Ishikawa (cell line): ENCODE measurements at regions not wholly inside any gene's neighbourhood (a gene's known extent, or its start where the extent isn't known, plus 50 kb on each side); places are given as distances from the start of the nearest gene placed in this dataset.

Experiments
- CEBPB ChIP-seq: IDR thresholded peaks from 2 replicates; pipeline ENCODE4 v1.6.1; 2012
- CREB1 ChIP-seq: IDR thresholded peaks from 2 replicates; pipeline ENCODE4 v1.6.1; 2012; ENCODE audit warnings: low read depth
- EGR1 ChIP-seq: IDR thresholded peaks from 2 replicates; pipeline ENCODE4 v1.6.1; 2012
- EP300 ChIP-seq: IDR thresholded peaks from 2 replicates; pipeline ENCODE4 v1.6.1; 2012; ENCODE audit warnings: borderline replicate concordance
- FOXM1 ChIP-seq: IDR thresholded peaks from 2 replicates; pipeline ENCODE4 v1.6.1; 2012; ENCODE audit warnings: low read depth, borderline replicate concordance
- NFIC ChIP-seq: IDR thresholded peaks from 2 replicates; pipeline ENCODE4 v1.6.1; 2012
- RAD21 ChIP-seq: IDR thresholded peaks from 2 replicates; pipeline ENCODE4 v1.6.1; 2012; ENCODE audit warnings: low read depth
- TAF1 ChIP-seq: IDR thresholded peaks from 2 replicates; pipeline ENCODE4 v1.6.1; 2012; ENCODE audit warnings: low read depth, mild to moderate bottlenecking
- TCF12 ChIP-seq: IDR thresholded peaks from 2 replicates; pipeline ENCODE4 v1.6.1; 2012; ENCODE audit warnings: low read depth
- TEAD4 ChIP-seq: IDR thresholded peaks from 2 replicates; pipeline ENCODE4 v1.6.1; 2012
- YY1 ChIP-seq: IDR thresholded peaks from 2 replicates; pipeline ENCODE4 v1.6.1; 2012; ENCODE audit warnings: low read depth
- ZBTB7A ChIP-seq: IDR thresholded peaks from 2 replicates; pipeline ENCODE4 v1.6.1; 2012; ENCODE audit warnings: low read depth
- TF ChIP-seq, protein P1 (sequence below): IDR thresholded peaks from 2 replicates; pipeline ENCODE4 v1.6.1; 2012
- TF ChIP-seq, protein P2 (sequence below): IDR thresholded peaks from 2 replicates; pipeline ENCODE4 v1.6.1; 2012
- TF ChIP-seq, protein P3 (sequence below): IDR thresholded peaks from 2 replicates; pipeline ENCODE4 v1.6.1; 2012; ENCODE audit warnings: low read depth, mild to moderate bottlenecking

DNA sequence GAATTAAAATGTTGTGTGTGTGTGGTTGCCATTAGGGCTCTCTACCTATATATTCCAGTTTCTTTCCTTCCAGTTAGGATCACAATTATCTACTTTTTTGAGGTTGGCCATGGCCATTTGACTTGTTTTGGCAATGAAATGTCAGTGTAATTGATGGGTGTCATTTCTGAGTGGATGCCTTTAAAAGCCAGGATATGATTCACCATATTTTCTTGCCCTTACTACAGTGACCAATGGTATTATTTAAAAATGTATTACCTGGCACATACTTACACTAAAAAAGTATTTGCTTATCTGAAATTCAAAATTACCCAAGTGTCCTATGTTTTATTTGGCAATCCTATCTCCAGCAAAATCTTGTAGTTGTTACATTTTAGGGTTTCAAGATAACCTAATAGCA, 258.7 kb upstream of the ACTBL2 start:
- no peak for TF ChIP-seq EGR1
- TF ChIP-seq, protein P1, sequence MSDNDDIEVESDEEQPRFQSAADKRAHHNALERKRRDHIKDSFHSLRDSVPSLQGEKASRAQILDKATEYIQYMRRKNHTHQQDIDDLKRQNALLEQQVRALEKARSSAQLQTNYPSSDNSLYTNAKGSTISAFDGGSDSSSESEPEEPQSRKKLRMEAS, result no peak
- no peak for TF ChIP-seq NFIC
- no peak for TF ChIP-seq TCF12
- no peak for TF ChIP-seq TAF1
- TF ChIP-seq, protein P2, sequence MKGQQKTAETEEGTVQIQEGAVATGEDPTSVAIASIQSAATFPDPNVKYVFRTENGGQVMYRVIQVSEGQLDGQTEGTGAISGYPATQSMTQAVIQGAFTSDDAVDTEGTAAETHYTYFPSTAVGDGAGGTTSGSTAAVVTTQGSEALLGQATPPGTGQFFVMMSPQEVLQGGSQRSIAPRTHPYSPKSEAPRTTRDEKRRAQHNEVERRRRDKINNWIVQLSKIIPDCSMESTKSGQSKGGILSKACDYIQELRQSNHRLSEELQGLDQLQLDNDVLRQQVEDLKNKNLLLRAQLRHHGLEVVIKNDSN, result no peak
- TF ChIP-seq TEAD4, result no peak
- TF ChIP-seq, protein P3, sequence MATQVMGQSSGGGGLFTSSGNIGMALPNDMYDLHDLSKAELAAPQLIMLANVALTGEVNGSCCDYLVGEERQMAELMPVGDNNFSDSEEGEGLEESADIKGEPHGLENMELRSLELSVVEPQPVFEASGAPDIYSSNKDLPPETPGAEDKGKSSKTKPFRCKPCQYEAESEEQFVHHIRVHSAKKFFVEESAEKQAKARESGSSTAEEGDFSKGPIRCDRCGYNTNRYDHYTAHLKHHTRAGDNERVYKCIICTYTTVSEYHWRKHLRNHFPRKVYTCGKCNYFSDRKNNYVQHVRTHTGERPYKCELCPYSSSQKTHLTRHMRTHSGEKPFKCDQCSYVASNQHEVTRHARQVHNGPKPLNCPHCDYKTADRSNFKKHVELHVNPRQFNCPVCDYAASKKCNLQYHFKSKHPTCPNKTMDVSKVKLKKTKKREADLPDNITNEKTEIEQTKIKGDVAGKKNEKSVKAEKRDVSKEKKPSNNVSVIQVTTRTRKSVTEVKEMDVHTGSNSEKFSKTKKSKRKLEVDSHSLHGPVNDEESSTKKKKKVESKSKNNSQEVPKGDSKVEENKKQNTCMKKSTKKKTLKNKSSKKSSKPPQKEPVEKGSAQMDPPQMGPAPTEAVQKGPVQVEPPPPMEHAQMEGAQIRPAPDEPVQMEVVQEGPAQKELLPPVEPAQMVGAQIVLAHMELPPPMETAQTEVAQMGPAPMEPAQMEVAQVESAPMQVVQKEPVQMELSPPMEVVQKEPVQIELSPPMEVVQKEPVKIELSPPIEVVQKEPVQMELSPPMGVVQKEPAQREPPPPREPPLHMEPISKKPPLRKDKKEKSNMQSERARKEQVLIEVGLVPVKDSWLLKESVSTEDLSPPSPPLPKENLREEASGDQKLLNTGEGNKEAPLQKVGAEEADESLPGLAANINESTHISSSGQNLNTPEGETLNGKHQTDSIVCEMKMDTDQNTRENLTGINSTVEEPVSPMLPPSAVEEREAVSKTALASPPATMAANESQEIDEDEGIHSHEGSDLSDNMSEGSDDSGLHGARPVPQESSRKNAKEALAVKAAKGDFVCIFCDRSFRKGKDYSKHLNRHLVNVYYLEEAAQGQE, result no peak

DNA sequence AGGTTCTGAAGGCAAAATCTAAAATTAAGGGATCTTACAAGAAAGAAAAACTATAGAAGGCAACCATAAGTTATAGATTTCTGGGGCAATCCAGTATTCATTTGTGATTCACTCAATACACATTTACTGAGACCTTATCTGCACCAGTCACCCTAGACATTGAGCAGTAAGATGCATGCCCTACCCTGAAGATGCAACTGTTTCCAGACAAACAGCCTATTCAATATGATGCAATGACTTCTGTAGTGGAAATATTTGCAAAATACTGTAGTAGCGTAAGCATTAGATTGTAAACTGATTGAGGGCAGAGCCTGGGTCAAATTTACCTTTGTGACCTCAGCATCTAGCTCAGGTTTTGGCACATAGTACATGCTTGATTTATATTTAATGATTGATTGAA, 256.2 kb upstream of the ACTBL2 start:
- TF ChIP-seq, protein P2, result no peak
- TF ChIP-seq TEAD4, result no peak
- no peak for TF ChIP-seq CEBPB
- TF ChIP-seq EP300, result no peak
- TF ChIP-seq TAF1, result no peak
- no peak for TF ChIP-seq CREB1
- TF ChIP-seq, protein P3, result no peak
- no peak for TF ChIP-seq RAD21
- no peak for TF ChIP-seq TCF12
- TF ChIP-seq FOXM1, result no peak
- TF ChIP-seq ZBTB7A, result no peak
- TF ChIP-seq EGR1, result no peak
- TF ChIP-seq YY1, result no peak
- TF ChIP-seq, protein P1, result no peak

DNA sequence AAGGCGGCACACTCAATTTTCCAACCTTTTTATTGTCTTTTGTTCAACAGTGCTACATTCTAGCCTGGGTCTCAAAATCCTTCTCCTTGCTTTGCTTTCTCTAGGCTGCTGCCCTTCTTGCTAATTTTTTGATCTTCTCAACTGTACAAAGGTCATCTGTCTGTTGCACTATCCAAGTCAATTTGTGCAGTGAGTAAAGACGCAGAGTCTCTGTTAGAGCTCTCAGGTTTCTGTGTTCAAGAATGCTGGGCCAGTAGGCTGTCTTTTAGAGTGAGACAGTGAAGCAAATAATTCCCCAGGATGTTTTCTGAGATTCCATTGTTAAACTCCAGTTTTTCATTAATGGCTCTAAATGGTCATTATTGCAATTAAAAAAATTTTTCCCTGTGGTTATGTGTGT, 255.7 kb upstream of the ACTBL2 start:
- TF ChIP-seq YY1, result no peak
- no peak for TF ChIP-seq EGR1
- no peak for TF ChIP-seq TCF12
- TF ChIP-seq FOXM1, result no peak
- TF ChIP-seq NFIC, result no peak
- no peak for TF ChIP-seq CREB1
- no peak for TF ChIP-seq EP300

DNA sequence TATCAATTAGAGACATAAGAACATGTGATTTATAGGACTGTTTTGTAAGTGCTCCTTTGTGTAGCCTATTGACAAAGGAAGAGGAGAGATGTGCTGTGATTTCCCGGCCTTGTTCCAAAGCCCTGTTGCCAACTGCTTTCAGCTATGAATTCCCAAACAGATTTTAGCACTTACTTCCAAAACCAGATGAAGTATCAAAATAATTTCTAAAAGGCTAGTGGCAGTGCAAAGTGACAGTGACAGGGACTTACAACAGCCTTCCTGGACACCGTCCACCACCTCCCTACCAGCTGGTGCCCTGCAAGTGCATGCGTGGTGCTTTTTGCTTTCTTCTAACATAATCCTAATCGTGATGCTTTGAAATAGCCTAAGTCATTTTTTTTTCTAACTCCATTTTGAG, 254.1 kb upstream of the ACTBL2 start:
- TF ChIP-seq NFIC (no peak), ZBTB7A (no peak), TAF1 (no peak), TEAD4 (no peak), EGR1 (no peak), TCF12 (no peak), YY1 (no peak), EP300 (no peak), FOXM1 (no peak), CEBPB (no peak), RAD21 (no peak), CREB1 (no peak)
- TF ChIP-seq, protein P1, result no peak
- TF ChIP-seq, protein P3, result no peak
- TF ChIP-seq, protein P2, result no peak
